H1 (cell line): ENCODE measurements at regions not wholly inside any gene's neighbourhood (a gene's known extent, or its start where the extent isn't known, plus 50 kb on each side); places are given as distances from the start of the nearest gene placed in this dataset.

Experiments used
- CTCF ChIA-PET: fragments of 300-600 bp; sonication (Branson Sonifier 250); formaldehyde crosslinking; loops from one replicate; lab custom pipeline; 2021; ENCODE audit not compliant: partially characterized antibody; lab: Charles Lee
- POLR2A ChIA-PET: fragments of 300-600 bp; sonication (Branson Sonifier 250); formaldehyde crosslinking; loops from one replicate; lab custom pipeline; 2021; ENCODE audit warnings: inconsistent platforms; ENCODE audit not compliant: partially characterized antibody; lab: Charles Lee
- DNase-seq, 2 experiments: peaks; one replicate each; pipeline versions ENCODE4 v3.0.0 to v3.0.0-alpha.2; 2010 to 2022; ENCODE audit warnings: low spot score in 2 of 2, low read depth in 1 of 2, mixed read lengths in 1 of 2
- FAIRE-seq: peaks from 2 replicates; lab custom pipeline; 2011; peaks lifted over from hg19 to GRCh38; lab: Jason Lieb, UNC
- H2AFZ ChIP-seq: 2 replicates; pipeline ENCODE4 v1.8.1; 2012; ENCODE audit warnings: low read length, inconsistent platforms
- H2AK5ac ChIP-seq: 2 replicates; pipeline ENCODE4 v1.6.1; 2013; ENCODE audit warnings: low read depth, low read length
- H2BK120ac ChIP-seq: replicated peaks from 2 replicates; pipeline ENCODE3; 2013; ENCODE audit warnings: low read depth, low read length, inconsistent platforms
- H2BK12ac ChIP-seq: 2 replicates; pipeline ENCODE4 v1.6.1; 2013; ENCODE audit warnings: low read depth, low read length
- H2BK15ac ChIP-seq: 2 replicates; pipeline ENCODE4 v1.6.1; 2013; ENCODE audit warnings: low read length
- H2BK20ac ChIP-seq: 2 replicates; pipeline ENCODE4 v1.6.1; 2013; ENCODE audit warnings: low read length
- H2BK5ac ChIP-seq: 2 replicates; pipeline ENCODE4 v1.6.1; 2013; ENCODE audit warnings: low read depth, low read length
- H3K14ac ChIP-seq: 2 replicates; pipeline ENCODE4 v1.6.1; 2013; ENCODE audit warnings: inconsistent platforms; ENCODE audit not compliant: insufficient read length
- H3K18ac ChIP-seq: 2 replicates; pipeline ENCODE4 v1.6.1; 2013; ENCODE audit warnings: low read length; ENCODE audit errors: extremely low read depth
- H3K23ac ChIP-seq: 2 replicates; pipeline ENCODE4 v1.6.1; 2013; ENCODE audit warnings: inconsistent platforms; ENCODE audit not compliant: insufficient read length
- H3K23me2 ChIP-seq: 2 replicates; pipeline ENCODE4 v1.6.1; 2013; ENCODE audit warnings: low read depth, low read length
- H3K27ac ChIP-seq: 2 replicates; pipeline ENCODE4 v1.6.1; 2011; ENCODE audit warnings: low read depth, low read length, inconsistent platforms
- H3K27me3 ChIP-seq, 4 experiments: replicated peaks in 1 of 4; 1 replicate in 1 of 4; 2 replicates in 3 of 4; pipeline versions ENCODE4 v1.6.1 to v1.8.1; 2011 to 2013; ENCODE audit warnings: low read length in 3 of 4, mild to moderate bottlenecking in 3 of 4, inconsistent platforms in 2 of 4, mixed read lengths in 2 of 4, moderate library complexity in 1 of 4; ENCODE audit not compliant: control insufficient read depth in 3 of 4, insufficient read depth in 3 of 4; ENCODE audit errors: extremely low read depth in 1 of 4
- H3K36me3 ChIP-seq, 4 experiments: 2 replicates each; pipeline versions ENCODE4 v1.6.1 to v1.8.1; 2011 to 2013; ENCODE audit warnings: mild to moderate bottlenecking in 4 of 4, low read length in 3 of 4, moderate library complexity in 2 of 4, control low read depth in 1 of 4, inconsistent platforms in 1 of 4; ENCODE audit not compliant: insufficient read depth in 4 of 4, control insufficient read depth in 2 of 4
- H3K4ac ChIP-seq: replicated peaks from 2 replicates; pipeline ENCODE3; 2013; ENCODE audit warnings: low read length, low read depth, mixed read lengths, inconsistent platforms; ENCODE audit not compliant: insufficient read length
- H3K4me1 ChIP-seq, 4 experiments: replicated peaks in 1 of 4; 1 replicate in 1 of 4; 2 replicates in 3 of 4; pipeline versions ENCODE4 v1.6.1 to v1.8.1; 2011 to 2013; ENCODE audit warnings: low read length in 3 of 4, inconsistent platforms in 2 of 4, mixed read lengths in 1 of 4; ENCODE audit not compliant: insufficient read depth in 4 of 4, control insufficient read depth in 3 of 4
- H3K4me2 ChIP-seq, 2 experiments: 2 replicates each; pipeline versions ENCODE4 v1.6.1 to v1.8.1; 2011 to 2013; ENCODE audit warnings: low read depth in 2 of 2, low read length in 2 of 2, control low read depth in 1 of 2, inconsistent platforms in 1 of 2, mild to moderate bottlenecking in 1 of 2; ENCODE audit not compliant: insufficient read depth in 1 of 2
- H3K4me3 ChIP-seq, 4 experiments: fragments of 200-600, 300-600 bp in 1 of 4; sonication (generic), shearing (Covaris generic), sonication (Bioruptor Twin) in 1 of 4; 2 replicates each; pipeline versions ENCODE4 v1.5.1 to v1.8.1; 2011 to 2016; ENCODE audit warnings: low read length in 4 of 4, low read depth in 3 of 4, control low read depth in 2 of 4, inconsistent platforms in 2 of 4, mild to moderate bottlenecking in 2 of 4, mixed read lengths in 1 of 4, moderate library complexity in 1 of 4; ENCODE audit not compliant: insufficient read depth in 2 of 4; ENCODE audit errors: extremely low read depth in 1 of 4
- H3K56ac ChIP-seq: replicated peaks from 2 replicates; pipeline ENCODE3; 2013; ENCODE audit warnings: low read depth, mild to moderate bottlenecking, mixed read lengths, low read length, inconsistent platforms; ENCODE audit not compliant: insufficient read length
- H3K79me1 ChIP-seq: 2 replicates; pipeline ENCODE4 v1.6.1; 2013; ENCODE audit warnings: low read depth, low read length, control low read depth
- H3K79me2 ChIP-seq, 2 experiments: 2 replicates each; pipeline versions ENCODE4 v1.6.1 to v1.8.1; 2012 to 2013; ENCODE audit warnings: low read length in 2 of 2, mild to moderate bottlenecking in 2 of 2, inconsistent platforms in 1 of 2; ENCODE audit not compliant: insufficient read depth in 2 of 2, control insufficient read depth in 1 of 2
- H3K9ac ChIP-seq, 4 experiments: replicated peaks in 1 of 4; 1 replicate in 1 of 4; 2 replicates in 3 of 4; pipeline versions ENCODE4 v1.6.1 to v1.8.1; 2011 to 2013; ENCODE audit warnings: low read depth in 3 of 4, low read length in 3 of 4, control low read depth in 2 of 4, mild to moderate bottlenecking in 2 of 4, moderate library complexity in 2 of 4, inconsistent platforms in 1 of 4; ENCODE audit errors: extremely low read depth in 1 of 4
- H3K9me3 ChIP-seq, 2 experiments: 2 replicates each; pipeline versions ENCODE4 v1.6.1 to v1.8.1; 2012 to 2013; ENCODE audit warnings: mild to moderate bottlenecking in 2 of 2, moderate library complexity in 2 of 2, control low read depth in 1 of 2, inconsistent platforms in 1 of 2, low read depth in 1 of 2, low read length in 1 of 2, mixed read lengths in 1 of 2; ENCODE audit not compliant: insufficient read depth in 2 of 2
- H4K20me1 ChIP-seq, 2 experiments: replicated peaks in 1 of 2; 2 replicates each; pipeline versions ENCODE3 to v1.8.1; 2011 to 2013; ENCODE audit warnings: inconsistent platforms in 2 of 2, low read length in 2 of 2, mild to moderate bottlenecking in 1 of 2; ENCODE audit not compliant: insufficient read depth in 2 of 2, control insufficient read depth in 1 of 2
- H4K5ac ChIP-seq: 2 replicates; pipeline ENCODE4 v1.6.1; 2013; ENCODE audit warnings: low read length, low read depth, mixed read lengths, inconsistent platforms; ENCODE audit not compliant: insufficient read length
- H4K8ac ChIP-seq: 2 replicates; pipeline ENCODE4 v1.8.0; 2013; ENCODE audit warnings: mild to moderate bottlenecking, moderate library complexity, low read length, inconsistent platforms; ENCODE audit not compliant: insufficient read depth; ENCODE audit errors: extremely low read depth
- H4K91ac ChIP-seq: replicated peaks from 2 replicates; pipeline ENCODE3; 2013; ENCODE audit warnings: low read length, mixed read lengths, inconsistent platforms; ENCODE audit not compliant: insufficient read length
- CHD1 ChIP-seq: IDR thresholded peaks from 2 replicates; pipeline ENCODE4 v1.6.1; 2012; ENCODE audit warnings: low read depth, low read length, improper control_type of control experiment
- FOSL1 ChIP-seq: IDR thresholded peaks from 2 replicates; pipeline ENCODE4 v1.6.1; 2011; ENCODE audit warnings: mild to moderate bottlenecking, low read depth, low read length, moderate library complexity; ENCODE audit not compliant: insufficient read depth
- GTF2F1 ChIP-seq: IDR thresholded peaks from 2 replicates; pipeline ENCODE4 v1.6.1; 2012; ENCODE audit warnings: low read depth, low read length, improper control_type of control experiment, borderline replicate concordance
- HDAC2 ChIP-seq, 2 experiments: fragments of 300-600 bp in 1 of 2; sonication (generic) in 1 of 2; IDR thresholded peaks; 2 replicates each; pipeline ENCODE4 v1.6.1; 2011 to 2012; ENCODE audit warnings: low read depth in 2 of 2, low read length in 2 of 2, mild to moderate bottlenecking in 2 of 2, moderate library complexity in 2 of 2, borderline replicate concordance in 1 of 2, inconsistent platforms in 1 of 2
- HDAC6 ChIP-seq: IDR thresholded peaks from one replicate; pipeline ENCODE4 v1.7.1; 2012; ENCODE audit warnings: low read depth, mild to moderate bottlenecking, inconsistent platforms, low read length, moderate library complexity
- JUN ChIP-seq: IDR thresholded peaks from 2 replicates; pipeline ENCODE4 v1.6.1; 2011; ENCODE audit warnings: low read depth, mild to moderate bottlenecking, improper control_type of control experiment, low read length
- KDM5A ChIP-seq: fragments of 200-600 bp; IDR thresholded peaks from 2 replicates; pipeline ENCODE4 v1.7.1; 2012; ENCODE audit warnings: mild to moderate bottlenecking, low read length, inconsistent platforms, mixed read lengths
- PHF8 ChIP-seq: fragments of 200-600 bp; sonication (generic); conservative IDR thresholded peaks from 2 replicates; pipeline ENCODE4 v1.7.1; 2012; ENCODE audit warnings: low read depth, mild to moderate bottlenecking, inconsistent platforms, low read length, moderate library complexity
- RAD21 ChIP-seq, 2 experiments: IDR thresholded peaks in 1 of 2; conservative IDR thresholded peaks in 1 of 2; 2 replicates each; pipeline ENCODE4 v1.6.1; 2011; ENCODE audit warnings: low read depth in 2 of 2, low read length in 2 of 2, improper control_type of control experiment in 1 of 2, inconsistent platforms in 1 of 2, mild to moderate bottlenecking in 1 of 2, moderate library complexity in 1 of 2
- RFX5 ChIP-seq: IDR thresholded peaks from 2 replicates; pipeline ENCODE4 v1.6.1; 2011; ENCODE audit warnings: low read depth, low read length, improper control_type of control experiment, borderline replicate concordance
- SRF ChIP-seq: IDR thresholded peaks from 2 replicates; pipeline ENCODE4 v1.6.1; 2011; ENCODE audit warnings: mild to moderate bottlenecking, low read depth, low read length, moderate library complexity
- SUZ12 ChIP-seq: fragments of 200-600 bp; sonication (generic); IDR thresholded peaks from 2 replicates; pipeline ENCODE4 v1.6.1; 2012; ENCODE audit warnings: mild to moderate bottlenecking, inconsistent platforms, low read length, moderate library complexity, mixed read lengths
- TAF7 ChIP-seq: optimal IDR thresholded peaks from 2 replicates; pipeline ENCODE3; 2011; ENCODE audit warnings: low read depth, mild to moderate bottlenecking, inconsistent platforms, low read length, moderate library complexity, borderline replicate concordance
- TBP ChIP-seq: IDR thresholded peaks from 2 replicates; pipeline ENCODE4 v1.6.1; 2011; ENCODE audit warnings: low read depth, low read length, improper control_type of control experiment
- WGBS, 2 experiments: shearing (Covaris generic) in 1 of 2; methylation state at CpG; one replicate each; pipeline versions ENCODE4 v1.1.6 to v1.1.7; 2013 to 2015; ENCODE audit warnings: low lambda C conversion rate in 2 of 2, mixed read lengths in 2 of 2, inconsistent platforms in 1 of 2, low coverage in 1 of 2, missing lambda C conversion rate in 1 of 2; ENCODE audit not compliant: insufficient replicate concordance in 2 of 2, insufficient coverage in 1 of 2, insufficient read length in 1 of 2; ENCODE audit errors: extremely low coverage in 1 of 2, missing lambda C conversion rate in 1 of 2; 5-methylcytosine and 5-hydroxymethylcytosine counted together

GRCh38 chr13:73177017-73177416, 118.2 kb downstream of the KLF5 start:
- Histone ChIP-seq H2AK5ac (no peak overlapping the region), H4K20me1 (no peaks in the 10 kb centered on the region), H4K8ac (no peak overlapping the region), H3K4ac (no peak overlapping the region), H3K4me3 (no peak overlapping the region), H2BK12ac (no peak overlapping the region), H3K27me3 (no peaks in the 10 kb centered on the region), H3K36me3 (no peaks in the 10 kb centered on the region), H2BK5ac (no peak overlapping the region), H2BK120ac (no peak overlapping the region), H3K23me2 (no peaks in the 10 kb centered on the region), H4K5ac (no peak overlapping the region), H3K23ac (no peak overlapping the region), H3K27ac (no peak overlapping the region), H3K4me1 (no peaks in the 10 kb centered on the region), H2BK20ac (no peak overlapping the region), H3K79me2 (no peaks in the 10 kb centered on the region), H2BK15ac (no peak overlapping the region), H3K14ac (no peak overlapping the region), H3K56ac (no peak overlapping the region), H3K9me3 (no peaks in the 10 kb centered on the region), H2AFZ (no peak overlapping the region), H3K9ac (no peak overlapping the region), H3K79me1 (no peaks in the 10 kb centered on the region), H3K4me2 (no peak overlapping the region), H4K91ac (no peak overlapping the region), H3K18ac (no peak overlapping the region)
- ChIA-PET CTCF (no interaction called here), POLR2A (no interaction called here)
- no peak for TF ChIP-seq RFX5
- TF ChIP-seq SRF, result no peak
- no peak for TF ChIP-seq HDAC2 (IDR thresholded peaks at IDR 0.05; ENCODE audit: borderline replicate concordance in 1 of 2, low read depth in 2 of 2, low read length in 2 of 2)
- no peak for TF ChIP-seq HDAC6
- no peak for TF ChIP-seq TAF7
- no peak for TF ChIP-seq TBP
- TF ChIP-seq GTF2F1, result no peak
- no peak for TF ChIP-seq CHD1
- no peak for TF ChIP-seq RAD21 (IDR thresholded peaks at IDR 0.05 in 1 of 2, conservative IDR thresholded peaks at IDR 0.05 in 1 of 2; ENCODE audit: low read depth in 2 of 2, low read length in 2 of 2)
- TF ChIP-seq JUN, result no peak
- no peak for TF ChIP-seq KDM5A
- TF ChIP-seq FOSL1, result no peak
- no peak for TF ChIP-seq SUZ12
- TF ChIP-seq PHF8, result no peak
- DNase-seq (no peak), FAIRE-seq (no peak)
- WGBS, 2 experiments, result 90% methylated on average over 1 of the region's 1 CpG; no CpG with 5 or more reads in 1 of the 2 experiments
